Testis (tissue), 2 donors: ENCODE measurements at regions not wholly inside any gene's neighbourhood (a gene's known extent, or its start where the extent isn't known, plus 50 kb on each side); places are given as distances from the start of the nearest gene placed in this dataset.

Source experiments
- DNase-seq: peaks from one replicate; pipeline ENCODE4 v3.0.0-alpha.2; 2019
- H3K27ac ChIP-seq, 2 donors: fragments of 200-600 bp; sonication (generic); one replicate each; pipeline ENCODE4 v1.5.1; 2019
- H3K27me3 ChIP-seq: fragments of 200-600 bp; sonication (generic); one replicate; pipeline ENCODE4 v1.5.1; 2019
- H3K36me3 ChIP-seq: fragments of 200-600 bp; sonication (generic); one replicate; pipeline ENCODE4 v1.5.1; 2017; ENCODE audit warnings: low read depth; ENCODE audit errors: missing control alignments
- H3K4me1 ChIP-seq: fragments of 200-600 bp; sonication (generic); one replicate; pipeline ENCODE4 v1.5.1; 2019
- H3K4me3 ChIP-seq, 2 donors: fragments of 200-600 bp; sonication (generic); one replicate each; pipeline ENCODE4 v1.5.1; 2017 to 2019
- H3K9me3 ChIP-seq: fragments of 200-600 bp; sonication (generic); one replicate; pipeline ENCODE4 v1.5.1; 2017
- POLR2A ChIP-seq: fragments of 450-650 bp; IDR thresholded peaks from one replicate; pipeline ENCODE4 v1.6.1; 2017; ENCODE audit warnings: antibody characterized with exemption, mild to moderate bottlenecking, moderate library complexity
- WGBS, 2 donors: methylation state at CpG; one replicate each; pipeline ENCODE4 v1.1.5; 2018; 5-methylcytosine and 5-hydroxymethylcytosine counted together
- intact Hi-C: fragments of 100-400 bp; cut with DNase I; formaldehyde crosslinking; loops from one replicate; pipeline ENCODE4 v1.15.1; 2023; ENCODE audit warnings: low total_unique reads
- TF ChIP-seq, protein P1 (sequence below), 3 experiments: fragments of 450-650 bp in 2 of 3; fragments of 200-600 bp in 1 of 3; sonication (generic) in 1 of 3; IDR thresholded peaks; one replicate each; pipeline ENCODE4 v1.5.1; 2016 to 2019; ENCODE audit warnings: antibody characterized with exemption in 3 of 3, mild to moderate bottlenecking in 2 of 3, moderate library complexity in 1 of 3

DNA sequence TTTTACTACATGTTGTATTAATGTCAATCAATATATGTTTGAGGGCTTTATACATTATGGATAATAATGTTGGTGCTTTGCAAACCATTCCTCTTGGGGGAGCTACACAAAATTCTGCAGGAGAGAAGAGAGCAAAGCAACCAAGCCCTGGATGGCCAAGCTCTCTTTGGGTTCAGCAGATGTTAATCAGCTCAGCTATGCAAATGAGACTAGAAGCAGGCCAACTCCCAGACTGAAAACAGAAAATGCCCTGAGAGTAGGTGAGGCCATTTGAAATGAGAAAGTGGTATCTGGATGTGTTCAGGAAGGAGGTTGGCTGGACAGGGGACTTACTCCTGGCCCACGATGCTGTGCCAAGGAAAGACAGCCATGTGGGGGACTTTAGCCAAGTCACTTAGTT lies 387.0 kb downstream of the BCOR start:
- Histone ChIP-seq H3K27me3 (no peaks in the 10 kb centered on the region), H3K27ac (no peak overlapping the region), H3K4me3 (no peak overlapping the region), H3K9me3 (no peaks in the 10 kb centered on the region), H3K36me3 (no peaks in the 10 kb centered on the region), H3K4me1 (no peaks in the 10 kb centered on the region)
- DNase-seq = no peak
- TF ChIP-seq, protein P1, sequence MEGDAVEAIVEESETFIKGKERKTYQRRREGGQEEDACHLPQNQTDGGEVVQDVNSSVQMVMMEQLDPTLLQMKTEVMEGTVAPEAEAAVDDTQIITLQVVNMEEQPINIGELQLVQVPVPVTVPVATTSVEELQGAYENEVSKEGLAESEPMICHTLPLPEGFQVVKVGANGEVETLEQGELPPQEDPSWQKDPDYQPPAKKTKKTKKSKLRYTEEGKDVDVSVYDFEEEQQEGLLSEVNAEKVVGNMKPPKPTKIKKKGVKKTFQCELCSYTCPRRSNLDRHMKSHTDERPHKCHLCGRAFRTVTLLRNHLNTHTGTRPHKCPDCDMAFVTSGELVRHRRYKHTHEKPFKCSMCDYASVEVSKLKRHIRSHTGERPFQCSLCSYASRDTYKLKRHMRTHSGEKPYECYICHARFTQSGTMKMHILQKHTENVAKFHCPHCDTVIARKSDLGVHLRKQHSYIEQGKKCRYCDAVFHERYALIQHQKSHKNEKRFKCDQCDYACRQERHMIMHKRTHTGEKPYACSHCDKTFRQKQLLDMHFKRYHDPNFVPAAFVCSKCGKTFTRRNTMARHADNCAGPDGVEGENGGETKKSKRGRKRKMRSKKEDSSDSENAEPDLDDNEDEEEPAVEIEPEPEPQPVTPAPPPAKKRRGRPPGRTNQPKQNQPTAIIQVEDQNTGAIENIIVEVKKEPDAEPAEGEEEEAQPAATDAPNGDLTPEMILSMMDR (IDR thresholded peaks at IDR 0.05) = no peak
- no peak for TF ChIP-seq POLR2A
- intact Hi-C loops = no loop called here
- 100% methylated on average over 1 of the region's 1 CpG for WGBS, 2 donors

DNA sequence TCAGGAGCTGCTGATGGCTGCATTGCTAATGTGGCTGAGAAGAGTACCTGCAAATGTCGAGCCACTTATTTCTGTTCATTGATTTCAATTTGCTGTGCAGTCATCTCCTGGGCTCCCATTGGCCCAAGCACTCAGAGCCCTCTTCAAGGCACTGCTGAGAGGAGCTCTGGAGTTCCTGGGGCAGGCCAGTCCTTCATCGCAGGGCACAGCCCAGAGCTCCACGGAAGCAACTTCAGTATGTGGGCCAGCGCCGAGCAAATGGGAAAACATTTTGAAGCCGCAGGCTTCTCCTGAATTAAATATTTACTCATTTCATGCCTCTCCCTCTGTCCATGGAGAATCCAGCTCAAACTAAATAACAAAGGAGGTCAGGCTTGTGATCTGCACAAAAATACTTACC lies 383.3 kb downstream of the BCOR start:
- intact Hi-C loops = no loop called here
- H3K9me3 ChIP-seq = no peaks in the 10 kb centered on the region
- DNase-seq = no peak
- TF ChIP-seq, protein P1 (IDR thresholded peaks at IDR 0.05) = no peak
- TF ChIP-seq POLR2A = no peak
- no peaks in the 10 kb centered on the region for H3K27me3 ChIP-seq
- H3K4me1 ChIP-seq = no peaks in the 10 kb centered on the region
- 92% methylated on average over 6 of the region's 6 CpGs; no CpG with 5 or more reads in 1 of the 2 donors for WGBS, 2 donors
- no peak overlapping the region for H3K4me3 ChIP-seq
- H3K36me3 ChIP-seq = no peaks in the 10 kb centered on the region
- no peak overlapping the region for H3K27ac ChIP-seq

DNA sequence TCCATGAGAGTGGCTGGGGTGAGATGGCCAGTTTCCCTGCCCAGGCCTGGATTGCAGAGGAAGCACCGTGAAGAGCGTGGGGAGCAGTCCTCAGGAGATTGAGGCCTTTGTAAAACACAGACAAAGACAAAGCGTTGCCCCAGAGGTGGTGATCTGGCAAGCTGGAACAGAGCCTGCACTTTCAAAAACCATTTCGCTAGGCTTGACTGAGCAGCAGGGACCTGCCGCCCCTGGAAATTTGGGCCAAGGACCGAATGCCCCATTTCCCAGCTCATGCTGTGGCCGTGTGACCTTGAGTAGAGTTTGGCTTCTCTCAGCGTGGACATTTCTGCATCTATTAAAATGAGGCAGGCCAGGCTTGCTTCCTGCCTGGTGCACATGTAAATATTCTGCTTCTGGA lies 381.4 kb downstream of the BCOR start:
- no peaks in the 10 kb centered on the region for H3K4me1 ChIP-seq
- WGBS, 2 donors = 32% methylated on average over 8 of the region's 8 CpGs; no CpG with 5 or more reads in 1 of the 2 donors
- no peaks in the 10 kb centered on the region for H3K27me3 ChIP-seq
- H3K27ac ChIP-seq = no peak overlapping the region
- no peak overlapping the region for H3K4me3 ChIP-seq
- H3K9me3 ChIP-seq = no peaks in the 10 kb centered on the region
- intact Hi-C loops = no loop called here
- no peaks in the 10 kb centered on the region for H3K36me3 ChIP-seq
- no peak for DNase-seq
- TF ChIP-seq, protein P1 (IDR thresholded peaks at IDR 0.05) = no peak
- no peak for TF ChIP-seq POLR2A

DNA sequence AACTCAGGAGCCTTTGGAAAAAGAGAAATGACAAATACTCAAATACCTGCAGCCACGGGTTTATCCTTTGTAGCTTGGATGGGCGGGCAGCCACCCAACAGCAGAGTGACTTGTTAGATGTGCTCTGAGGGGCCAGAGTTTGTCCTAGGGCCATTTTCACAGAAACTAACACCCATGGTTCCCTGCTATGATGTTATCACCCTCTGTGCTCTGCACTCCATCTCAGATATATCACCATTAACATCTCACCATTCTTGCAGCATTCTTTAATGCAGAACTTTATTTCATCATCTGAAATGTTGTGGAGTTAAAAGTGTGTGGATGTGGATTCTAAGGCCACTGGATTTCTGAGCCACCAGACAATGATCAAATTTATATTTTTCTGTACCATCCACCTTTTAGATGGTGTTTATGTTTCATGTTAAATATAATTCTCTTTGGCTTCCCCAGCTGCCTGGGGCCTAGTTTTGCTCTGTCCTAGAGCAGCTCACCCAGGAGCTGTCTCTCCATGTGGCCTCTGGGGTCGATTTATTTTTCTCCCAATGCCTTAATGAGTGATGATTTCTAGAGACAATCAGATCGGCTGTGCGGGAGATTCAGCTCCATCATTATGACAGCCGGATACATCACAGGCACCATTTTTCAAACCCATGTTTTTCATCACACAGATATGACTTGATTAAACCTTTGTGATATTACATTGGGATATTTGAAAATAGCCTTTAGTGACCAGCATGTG lies 380.8 kb downstream of the BCOR start:
- H3K27me3 ChIP-seq = no peaks in the 10 kb centered on the region
- TF ChIP-seq, protein P1 (IDR thresholded peaks at IDR 0.05) = no peak
- TF ChIP-seq POLR2A = no peak
- no peak overlapping the region for H3K4me3 ChIP-seq
- H3K36me3 ChIP-seq = no peaks in the 10 kb centered on the region
- no peak overlapping the region for H3K27ac ChIP-seq
- DNase-seq = no peak
- 78 to 82% methylated on average over 5 to 6 of the region's 6 CpGs for WGBS, 2 donors
- intact Hi-C loops = no loop called here
- no peaks in the 10 kb centered on the region for H3K4me1 ChIP-seq
- H3K9me3 ChIP-seq = no peaks in the 10 kb centered on the region

DNA sequence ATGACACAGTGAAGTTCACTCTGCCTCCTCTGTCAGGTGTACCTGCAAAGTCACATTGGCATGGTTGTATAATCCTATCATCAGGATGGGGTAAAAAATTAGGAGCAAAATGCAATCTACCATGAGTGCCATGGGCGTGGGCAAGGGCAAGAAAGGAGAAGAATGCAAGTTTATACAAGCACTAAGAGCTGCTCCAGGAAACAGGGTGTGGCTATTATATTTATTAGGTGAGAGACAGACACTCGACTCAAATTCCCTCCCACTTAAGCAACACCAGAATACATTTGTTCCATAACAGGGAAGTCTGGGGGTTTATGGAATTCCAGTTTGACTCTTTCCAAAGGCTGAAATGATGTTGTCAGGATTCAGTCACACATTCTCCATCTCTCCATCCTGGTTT lies 378.8 kb downstream of the BCOR start:
- WGBS, 2 donors = 74 to 81% methylated on average over 2 of the region's 2 CpGs
- Histone ChIP-seq H3K4me3 (no peak overlapping the region), H3K36me3 (no peaks in the 10 kb centered on the region), H3K27me3 (no peaks in the 10 kb centered on the region), H3K4me1 (no peaks in the 10 kb centered on the region), H3K27ac (no peak overlapping the region), H3K9me3 (no peaks in the 10 kb centered on the region)
- DNase-seq = no peak
- intact Hi-C loops = no loop called here
- no peak for TF ChIP-seq POLR2A
- TF ChIP-seq, protein P1 (IDR thresholded peaks at IDR 0.05) = no peak
